ENCODE measurements at regions not wholly inside any gene's neighbourhood (a gene's known extent, or its start where the extent isn't known, plus 50 kb on each side); places are given as distances from the start of the nearest gene placed in this dataset.

- TF ChIP-seq, protein P1, sequence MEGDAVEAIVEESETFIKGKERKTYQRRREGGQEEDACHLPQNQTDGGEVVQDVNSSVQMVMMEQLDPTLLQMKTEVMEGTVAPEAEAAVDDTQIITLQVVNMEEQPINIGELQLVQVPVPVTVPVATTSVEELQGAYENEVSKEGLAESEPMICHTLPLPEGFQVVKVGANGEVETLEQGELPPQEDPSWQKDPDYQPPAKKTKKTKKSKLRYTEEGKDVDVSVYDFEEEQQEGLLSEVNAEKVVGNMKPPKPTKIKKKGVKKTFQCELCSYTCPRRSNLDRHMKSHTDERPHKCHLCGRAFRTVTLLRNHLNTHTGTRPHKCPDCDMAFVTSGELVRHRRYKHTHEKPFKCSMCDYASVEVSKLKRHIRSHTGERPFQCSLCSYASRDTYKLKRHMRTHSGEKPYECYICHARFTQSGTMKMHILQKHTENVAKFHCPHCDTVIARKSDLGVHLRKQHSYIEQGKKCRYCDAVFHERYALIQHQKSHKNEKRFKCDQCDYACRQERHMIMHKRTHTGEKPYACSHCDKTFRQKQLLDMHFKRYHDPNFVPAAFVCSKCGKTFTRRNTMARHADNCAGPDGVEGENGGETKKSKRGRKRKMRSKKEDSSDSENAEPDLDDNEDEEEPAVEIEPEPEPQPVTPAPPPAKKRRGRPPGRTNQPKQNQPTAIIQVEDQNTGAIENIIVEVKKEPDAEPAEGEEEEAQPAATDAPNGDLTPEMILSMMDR (IDR thresholded peaks at IDR 0.05; ENCODE audit: insufficient read depth, low read length): no peak
- TF ChIP-seq POLR2AphosphoS5 (IDR thresholded peaks at IDR 0.05; ENCODE audit: low read depth): no peak
These were observed 465.2 kb upstream of the RGMB start for GRCh38 chr5:98308231-98308630.
